SKM-1 (cell line): ENCODE measurements at regions not wholly inside any gene's neighbourhood (a gene's known extent, or its start where the extent isn't known, plus 50 kb on each side); places are given as distances from the start of the nearest gene placed in this dataset.

Experiments
- DNase-seq: peaks from one replicate; lab custom pipeline; 2025; ENCODE audit not compliant: unreplicated experiment; lab: John Stamatoyannopoulos, UW

DNA sequence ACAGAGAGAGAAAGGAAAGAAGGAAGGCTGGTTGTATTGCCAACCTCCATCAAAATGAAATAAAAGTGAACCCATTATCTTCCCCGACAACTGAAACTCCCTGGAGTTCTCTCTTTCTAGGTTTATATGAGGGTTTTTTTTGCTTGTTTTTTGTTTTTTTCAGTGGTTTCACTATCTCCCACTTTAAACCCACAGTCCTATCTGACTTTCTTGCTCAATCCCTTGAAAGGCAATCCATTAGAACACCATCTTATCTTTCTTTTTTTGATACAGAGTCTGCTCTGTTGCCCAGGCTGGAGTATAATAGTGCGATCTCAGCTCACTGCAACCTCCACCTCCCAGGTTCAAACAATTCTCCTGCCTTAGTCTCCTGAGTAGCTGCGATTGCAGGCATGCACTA is 158.0 kb upstream of the MIR17HG start:
- DNase-seq, result no peak

DNA sequence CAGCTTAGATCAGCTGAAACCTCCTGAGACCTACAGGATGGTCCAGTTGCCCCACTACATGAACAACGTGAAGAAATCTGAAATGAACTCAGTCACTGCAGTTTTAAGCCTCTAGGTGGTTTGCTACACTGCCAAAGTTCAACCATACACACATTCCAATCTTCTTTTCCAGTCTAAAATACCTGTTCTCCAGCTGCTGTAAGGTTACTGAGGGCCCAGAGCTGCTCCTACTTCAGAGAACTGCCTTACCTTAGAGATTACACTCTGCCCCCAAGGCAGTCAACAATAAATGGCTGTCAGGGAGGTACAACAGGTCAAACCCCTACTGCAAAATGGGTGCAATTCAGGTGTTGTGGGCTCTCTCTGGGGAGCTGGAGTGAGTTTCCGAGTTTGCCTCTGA is 154.1 kb upstream of the MIR17HG start:
- no peak for DNase-seq

DNA sequence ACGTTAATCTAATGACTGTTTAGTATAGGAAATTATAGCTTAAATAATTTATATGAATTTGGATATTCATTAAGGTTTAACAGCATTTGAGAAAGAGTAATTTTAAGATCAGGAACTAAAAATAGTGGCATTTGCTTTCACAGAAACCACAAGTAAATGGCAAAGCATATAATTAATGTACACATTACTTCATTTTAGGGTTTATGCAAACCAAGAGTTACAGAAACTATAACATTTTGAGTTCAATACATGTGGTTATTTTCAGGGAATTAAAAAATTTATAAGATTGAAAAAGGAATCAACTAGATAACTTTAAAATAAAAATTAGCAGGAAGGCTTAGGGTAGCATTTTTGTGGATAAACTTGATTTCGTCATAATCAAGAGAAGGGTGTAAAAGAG is 151.7 kb upstream of the MIR17HG start:
- no peak for DNase-seq

DNA sequence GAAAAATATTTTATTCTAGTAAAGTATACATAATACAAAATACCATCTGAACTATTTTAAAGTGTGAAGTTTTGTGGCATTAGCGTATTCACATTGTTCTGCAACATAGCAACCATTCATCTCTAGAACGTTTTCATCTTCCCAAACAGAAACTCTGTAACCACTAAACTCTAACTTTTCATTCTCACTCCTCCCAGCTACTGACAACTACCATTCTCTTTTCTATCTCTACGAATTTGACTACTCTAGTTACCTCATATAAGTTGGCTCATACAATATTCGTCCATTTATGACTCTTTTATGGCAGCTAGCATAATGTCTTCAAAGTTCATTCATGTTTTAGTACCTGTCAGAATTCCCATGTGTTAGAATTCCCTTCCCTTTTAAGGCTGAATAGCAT is 150.5 kb upstream of the MIR17HG start:
- DNase-seq, result no peak

DNA sequence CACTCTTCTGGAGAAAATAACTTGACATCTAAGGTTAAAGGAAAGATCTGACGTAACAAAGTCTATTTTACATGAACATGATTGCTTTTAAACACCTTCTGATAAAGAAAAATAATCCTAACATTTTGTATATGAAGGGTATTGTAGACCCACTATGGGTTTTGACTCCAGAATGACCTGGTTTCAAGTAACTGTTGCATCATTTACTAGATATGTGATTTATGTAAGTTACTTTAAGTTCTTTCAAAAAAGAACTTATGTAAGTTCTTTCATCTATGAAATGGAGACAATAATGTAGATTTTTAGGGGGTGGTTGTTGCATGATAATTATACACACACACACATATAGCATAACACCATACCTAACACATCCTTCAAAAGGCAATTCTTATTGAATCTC is 147.6 kb upstream of the MIR17HG start:
- no peak for DNase-seq

DNA sequence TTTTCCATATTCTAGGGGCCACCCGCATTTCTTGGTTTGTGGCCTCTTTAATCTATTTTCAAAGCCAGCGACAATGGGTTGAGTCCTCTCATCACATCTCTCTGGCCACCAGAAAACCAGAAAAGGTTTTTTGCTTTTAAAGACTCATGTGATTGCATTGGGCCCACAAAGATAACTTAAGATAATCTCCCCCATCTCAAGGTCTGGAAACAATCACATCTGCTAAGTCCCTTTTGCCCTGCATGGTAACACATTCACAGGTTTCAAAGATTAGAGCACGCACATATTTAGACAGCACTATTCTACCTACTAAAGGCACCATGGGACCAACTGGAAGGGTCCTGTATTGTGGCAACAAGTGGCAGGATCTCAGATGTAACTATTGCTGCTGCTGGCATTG is 147.0 kb upstream of the MIR17HG start:
- no peak for DNase-seq

DNA sequence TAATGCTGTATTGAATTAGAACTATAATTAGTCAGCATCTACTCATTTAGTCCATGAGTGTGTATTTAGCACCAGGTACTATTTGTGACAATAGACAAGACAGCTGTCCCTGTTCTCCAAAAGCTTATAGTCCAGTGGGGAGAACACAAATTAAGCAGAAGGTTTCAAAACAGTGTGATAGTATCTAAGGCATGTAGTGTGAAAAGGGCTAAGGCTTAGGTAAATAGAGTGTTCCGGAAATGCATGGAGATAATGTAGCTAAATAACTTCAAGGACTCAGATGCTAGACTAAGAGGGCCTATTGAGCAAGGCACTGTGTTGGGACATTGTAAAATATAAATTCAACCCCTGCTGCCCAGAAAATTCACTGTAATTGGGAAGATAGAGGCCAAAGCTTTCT is 144.1 kb upstream of the MIR17HG start:
- DNase-seq, result no peak

DNA sequence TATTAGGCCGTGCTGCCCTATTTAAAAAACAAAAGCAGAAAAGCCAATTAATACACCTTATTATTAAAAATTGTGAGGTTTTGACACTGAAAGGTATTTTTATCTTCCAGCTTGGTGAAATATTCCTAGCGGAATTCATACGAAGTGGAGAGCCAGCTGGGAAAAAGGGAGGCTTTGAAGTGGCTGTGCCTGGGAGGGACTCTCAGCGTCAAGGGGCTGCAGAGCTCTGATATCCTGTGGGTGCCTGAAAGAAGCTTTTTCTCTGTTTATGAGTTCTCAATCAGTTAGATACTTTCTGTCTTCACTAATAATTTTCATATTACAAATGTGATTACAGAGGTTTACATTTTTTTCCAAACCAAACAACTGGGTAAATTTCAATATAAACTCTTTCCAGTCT is 140.2 kb upstream of the MIR17HG start:
- no peak for DNase-seq

DNA sequence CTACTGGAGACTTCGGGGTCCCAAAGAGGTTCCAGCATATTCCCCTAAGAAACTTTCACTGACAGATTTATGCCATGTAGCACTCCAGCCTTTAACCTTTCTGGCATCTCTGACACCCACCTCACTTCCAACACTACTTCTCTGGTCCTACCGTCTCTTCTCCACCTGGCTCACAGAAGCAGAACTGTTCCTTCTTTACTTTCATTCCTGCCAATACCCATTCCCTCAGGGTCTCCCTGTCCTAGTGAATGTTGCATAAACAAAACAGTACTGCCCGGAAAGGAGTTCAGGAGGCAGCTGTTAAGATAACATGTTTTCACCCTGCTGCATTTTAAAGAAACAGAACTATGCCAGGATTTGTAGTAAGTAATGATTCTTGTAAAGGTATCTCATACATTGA is 136.0 kb upstream of the MIR17HG start:
- DNase-seq, result no peak

DNA sequence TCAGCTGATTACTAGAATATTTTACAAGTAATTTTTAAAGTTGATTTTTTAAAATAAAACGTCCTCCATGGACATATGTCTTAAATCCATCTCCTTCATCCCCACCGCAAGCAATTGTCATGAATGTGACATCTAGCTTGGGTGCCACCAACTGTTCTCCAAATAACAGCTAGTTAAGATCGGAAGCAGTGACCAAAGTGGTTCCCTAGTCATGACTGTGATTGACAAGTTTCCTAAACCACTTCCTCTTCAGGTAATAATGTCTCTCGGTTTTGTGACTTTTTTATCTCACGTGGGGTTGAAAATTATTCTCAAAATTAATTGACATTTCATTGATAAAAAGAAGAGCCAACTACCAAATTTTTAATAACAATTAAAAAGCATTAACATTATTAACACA is 135.3 kb upstream of the MIR17HG start:
- no peak for DNase-seq

DNA sequence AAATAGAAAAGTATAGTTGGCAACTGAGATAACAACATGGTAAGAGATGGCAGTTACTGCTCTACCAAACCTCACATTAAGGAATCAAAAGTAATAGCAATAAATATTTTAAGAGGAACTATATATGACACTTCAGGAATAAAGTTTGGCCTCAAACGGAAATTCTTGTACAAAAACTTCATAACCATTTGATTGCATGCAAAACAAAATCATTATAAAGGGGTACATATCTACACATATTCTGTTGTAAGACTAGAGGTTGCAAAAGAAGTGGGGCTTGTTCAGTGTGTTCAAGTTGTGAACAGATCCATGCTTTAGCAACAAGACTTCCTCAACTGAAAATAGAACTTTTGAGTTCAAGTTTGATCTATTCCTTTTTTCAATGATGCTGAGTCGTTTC is 133.5 kb upstream of the MIR17HG start:
- peak; percentile 31 for DNase-seq

DNA sequence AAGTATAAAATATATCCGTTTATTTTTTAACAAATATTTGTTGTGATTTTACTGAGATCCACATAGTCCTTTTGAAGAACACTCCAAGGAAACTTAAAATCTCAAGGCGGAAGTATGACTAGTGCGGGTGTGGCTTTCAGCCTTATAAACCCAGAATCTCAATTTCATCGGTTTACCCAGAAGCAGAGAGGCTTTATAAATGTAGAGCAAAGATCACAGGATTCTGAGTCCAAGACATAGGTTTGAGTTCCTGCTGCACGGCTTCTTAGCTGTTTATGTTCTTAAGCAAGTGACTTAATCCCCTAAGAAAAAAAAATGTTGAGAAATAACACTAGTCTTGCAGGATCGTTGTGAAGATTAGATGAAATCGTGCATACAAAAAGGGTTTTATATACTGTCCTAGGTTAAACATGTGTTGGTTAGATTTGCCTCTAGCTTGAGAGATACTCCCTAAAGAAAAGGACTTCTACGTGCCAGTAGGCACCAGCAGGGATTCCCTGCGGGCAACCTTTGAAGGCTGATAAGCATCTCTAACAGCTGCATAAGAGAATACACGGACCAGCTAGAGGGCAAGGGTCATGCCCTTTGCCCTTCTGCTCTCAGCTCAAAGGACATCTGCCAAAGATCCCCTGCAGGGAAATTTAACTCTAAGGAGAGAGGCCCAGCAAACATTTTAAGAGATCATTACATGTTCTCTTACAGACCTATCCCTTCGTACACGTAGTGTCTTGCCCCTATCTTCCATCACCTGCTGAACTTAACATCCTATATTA is 130.4 kb upstream of the MIR17HG start:
- no peak for DNase-seq

DNA sequence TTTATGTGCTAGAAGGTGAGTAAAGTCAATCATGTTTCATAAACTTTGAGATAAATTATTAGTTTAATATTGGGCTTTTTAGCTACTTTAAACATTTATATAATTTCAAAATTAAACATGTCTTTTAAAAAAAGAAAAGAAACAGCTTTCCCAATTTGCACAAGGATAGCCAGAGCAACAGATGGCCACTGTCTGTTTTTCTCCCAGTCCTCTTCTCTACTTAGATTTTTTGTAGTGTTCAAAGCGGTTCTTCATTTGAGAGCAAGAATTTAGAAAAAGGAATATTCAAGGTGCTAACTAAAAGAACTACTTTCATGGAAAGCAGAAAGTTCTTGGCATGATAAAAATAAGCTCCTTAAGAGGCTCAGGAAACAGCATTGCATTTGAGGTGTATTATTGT is 128.3 kb upstream of the MIR17HG start:
- DNase-seq, result no peak

DNA sequence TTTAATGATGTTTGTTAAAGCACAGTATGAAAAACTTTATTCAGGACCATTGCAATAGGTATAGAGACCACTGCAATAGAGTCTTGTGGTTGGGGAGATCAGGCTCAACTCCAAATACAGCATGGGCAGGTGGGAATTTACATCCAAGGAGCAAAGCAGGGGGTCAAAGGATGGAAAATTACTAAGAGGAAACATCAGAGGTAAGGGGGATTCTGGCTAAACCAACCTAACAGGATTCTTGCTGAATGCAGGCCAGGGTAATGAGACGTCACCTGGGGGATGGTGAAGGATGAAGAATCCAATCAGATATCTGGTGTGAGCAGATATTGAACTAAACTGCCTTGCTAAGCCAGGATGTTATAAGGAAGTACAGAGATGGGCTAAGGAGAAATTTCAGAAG is 126.6 kb upstream of the MIR17HG start:
- no peak for DNase-seq

DNA sequence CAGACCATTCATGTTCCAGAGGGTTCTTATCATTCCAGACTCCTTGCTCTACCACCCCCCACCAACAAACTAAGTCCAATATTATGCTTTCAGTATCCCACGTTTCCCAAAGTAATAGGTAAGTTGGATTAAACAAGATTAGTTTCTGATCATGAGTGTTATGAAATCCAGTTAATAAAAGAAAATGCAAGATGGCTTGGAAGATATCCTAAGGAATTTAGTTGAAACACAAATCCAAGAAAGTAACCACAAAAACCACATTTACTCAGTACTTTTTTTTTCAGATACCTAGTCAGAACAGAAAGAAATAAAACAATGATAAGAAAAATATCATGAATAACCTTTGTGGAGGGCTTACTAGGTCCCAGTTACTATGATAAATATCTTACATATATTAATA is 119.4 kb upstream of the MIR17HG start:
- no peak for DNase-seq

DNA sequence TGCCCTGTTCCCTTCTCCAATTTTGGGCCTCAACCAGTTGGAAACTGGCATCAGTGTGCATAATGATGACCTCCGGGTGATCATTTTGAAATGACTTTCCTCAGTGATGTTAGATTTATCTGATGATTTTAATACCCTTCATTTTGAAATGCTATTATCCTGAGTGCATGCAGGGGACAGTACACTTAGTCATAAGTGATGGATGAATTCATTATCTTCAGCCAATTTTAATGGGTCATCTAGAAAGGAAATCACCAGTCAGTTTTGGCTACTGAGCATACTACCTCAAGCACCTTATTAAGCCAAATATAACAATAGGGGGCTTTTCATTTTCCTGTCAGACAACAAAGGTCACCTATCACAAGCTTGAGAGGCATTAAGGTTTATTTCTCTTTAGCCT is 118.5 kb upstream of the MIR17HG start:
- DNase-seq, result no peak

DNA sequence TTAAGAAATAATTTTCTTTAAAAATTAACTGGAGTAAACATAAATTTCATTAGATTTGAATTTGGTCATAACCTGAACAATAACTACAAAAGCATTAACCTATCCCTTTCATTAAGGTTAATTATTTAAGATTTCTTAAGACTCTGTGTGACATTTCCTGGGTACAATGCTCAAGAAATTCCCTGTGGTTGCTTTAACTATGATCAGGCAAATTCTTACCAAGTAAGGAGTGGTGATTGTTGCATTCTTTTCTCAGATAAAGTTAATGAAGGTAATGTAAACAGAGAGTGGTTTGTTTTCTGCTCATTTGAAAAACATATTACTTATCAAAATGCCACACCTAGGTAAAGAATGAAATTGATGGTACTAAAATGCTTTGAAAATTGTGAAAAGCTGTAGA is 114.8 kb upstream of the MIR17HG start:
- no peak for DNase-seq

DNA sequence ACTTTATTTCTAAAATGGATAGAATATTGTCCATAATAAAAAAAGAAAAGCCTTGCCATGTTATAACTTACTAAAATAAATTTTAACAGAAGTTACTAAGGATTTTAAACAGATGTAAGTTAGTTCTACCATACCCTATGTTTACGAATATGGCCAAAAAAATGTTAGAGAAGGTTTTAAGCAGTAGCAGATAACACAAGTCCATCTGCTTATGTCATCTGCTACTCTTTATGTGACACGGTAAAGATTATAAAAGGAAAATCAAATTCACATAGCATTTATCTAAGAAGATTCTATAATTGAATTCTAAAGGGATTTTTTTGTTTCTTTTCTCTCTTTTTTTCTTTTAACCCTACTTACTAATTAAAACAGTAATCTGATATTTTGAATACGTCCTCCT is 114.2 kb upstream of the MIR17HG start:
- no peak for DNase-seq

DNA sequence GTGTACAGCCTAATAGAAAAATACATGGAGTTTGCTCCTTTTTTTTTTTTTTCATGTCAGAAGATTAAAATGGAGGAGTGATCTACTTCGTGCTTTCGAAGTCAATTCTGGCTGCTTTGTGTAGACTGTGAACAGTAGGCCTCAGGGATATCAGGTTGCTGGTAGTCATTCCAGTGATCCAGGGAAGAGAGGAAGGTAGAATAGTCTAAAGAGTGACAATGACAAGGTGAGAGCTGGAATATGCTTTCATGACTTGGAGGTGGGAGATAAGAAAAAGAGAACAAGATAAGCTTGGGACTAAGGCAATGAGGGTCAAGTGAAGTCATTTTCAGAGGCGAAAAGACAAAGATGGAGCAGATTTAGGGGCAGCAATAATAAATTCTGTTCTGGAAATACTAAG is 111.3 kb upstream of the MIR17HG start:
- no peak for DNase-seq

DNA sequence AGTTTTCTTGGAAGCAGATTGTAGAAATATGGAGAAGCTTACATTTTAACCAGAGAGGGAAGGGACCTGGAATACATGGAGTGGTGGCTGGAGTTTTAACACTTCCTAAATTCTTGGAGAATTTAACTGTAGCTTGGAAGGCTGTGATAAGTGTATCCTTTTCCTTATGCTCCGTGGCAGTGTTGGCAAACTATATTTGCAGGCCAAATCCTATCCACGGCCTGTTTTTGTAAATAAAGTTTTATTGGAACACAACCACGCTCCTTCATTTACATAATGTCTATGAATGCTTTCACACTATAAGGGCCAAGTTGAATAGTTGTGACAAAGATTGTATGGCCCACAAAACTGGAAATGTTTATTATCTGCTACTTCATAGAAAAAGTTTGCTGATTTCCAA is 110.6 kb upstream of the MIR17HG start:
- DNase-seq, result no peak

DNA sequence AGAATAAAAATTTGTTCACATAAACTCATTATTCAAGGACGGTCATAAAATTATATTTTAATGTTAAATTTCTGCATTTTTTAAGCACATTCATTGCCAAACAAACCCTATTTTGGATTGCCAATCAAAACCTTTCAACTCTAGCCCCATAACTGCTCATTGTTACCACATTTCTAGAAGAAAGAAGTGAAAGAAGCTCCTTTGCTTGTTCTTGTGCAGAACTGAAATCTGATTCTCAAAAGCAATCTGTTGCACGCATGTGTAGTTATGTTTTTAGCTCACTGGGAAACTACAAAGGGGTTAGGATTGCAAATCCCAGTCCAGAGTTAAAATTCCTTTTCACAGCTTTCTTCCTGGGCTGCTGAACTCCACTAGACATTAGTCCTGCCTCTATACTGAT is 109.5 kb upstream of the MIR17HG start:
- DNase-seq, result no peak

DNA sequence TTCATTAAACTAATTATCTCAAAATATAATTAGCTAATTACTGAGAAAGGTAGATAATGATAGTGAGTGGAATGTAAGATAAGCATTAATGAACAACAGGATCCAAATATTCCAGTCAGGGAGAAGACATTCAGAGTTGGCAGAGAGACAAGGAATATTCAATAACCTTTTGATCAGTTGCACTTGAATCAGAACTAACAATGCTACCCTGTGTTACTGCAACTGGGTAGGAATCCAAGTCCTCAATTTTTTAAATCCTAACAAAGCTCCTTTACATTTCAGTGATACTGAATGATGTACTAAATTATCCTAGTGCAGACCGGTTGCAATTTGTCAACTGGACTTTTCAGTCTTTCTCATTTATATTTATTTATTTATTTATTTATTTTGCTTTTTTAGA is 107.1 kb upstream of the MIR17HG start:
- DNase-seq, result no peak

DNA sequence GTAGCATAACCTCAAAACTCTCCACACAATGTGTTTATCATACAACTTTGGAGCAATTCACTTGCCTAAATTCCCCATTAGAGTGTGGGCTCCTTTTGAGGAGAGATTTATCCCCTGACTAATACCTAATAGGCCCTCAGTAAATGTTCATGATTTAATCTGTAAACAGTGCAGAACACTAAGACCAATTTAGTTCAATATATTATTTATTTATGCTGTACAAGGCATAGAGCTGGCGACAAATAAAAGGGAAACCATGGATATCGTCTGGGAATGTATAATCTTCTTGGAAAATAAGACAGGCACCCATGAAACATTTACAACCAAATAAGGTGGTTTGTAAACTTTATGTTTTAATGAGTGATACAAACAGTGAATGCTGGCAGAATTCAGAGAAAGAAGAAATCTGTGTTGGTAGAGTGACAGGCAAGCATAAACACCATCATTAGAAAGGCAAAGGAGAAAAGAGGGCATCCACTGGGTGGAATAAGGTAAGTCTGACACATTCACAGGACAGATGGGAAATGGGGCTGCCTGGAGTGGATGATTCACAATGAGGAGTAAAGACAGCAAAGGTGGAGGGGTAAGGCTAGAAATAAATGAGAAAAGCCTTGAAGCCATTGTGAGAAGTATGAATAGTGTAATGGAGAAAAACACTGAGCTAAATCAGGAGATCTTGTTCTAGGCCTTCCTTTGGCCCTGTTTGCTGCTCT is 106.1 kb upstream of the MIR17HG start:
- no peak for DNase-seq
